ENCODE measurements at regions not wholly inside any gene's neighbourhood (a gene's known extent, or its start where the extent isn't known, plus 50 kb on each side); places are given as distances from the start of the nearest gene placed in this dataset.
A peak's percentile ranks its signal among the peaks of the same experiment; 100 is the strongest.
"Not testable (repeated sequence)": the region's sequence is repeated elsewhere in the genome, so short reads cannot be mapped to it uniquely, and the experiment has no call there.

GRCh38 chr4:75422998-75423397, 91.2 kb downstream of the RCHY1 start:
- no peak for DNase-seq

- DNase-seq: no peak
Observed at GRCh38 chr4:75412746-75413145, 101.5 kb downstream of the RCHY1 start.

GRCh38 chr4:75398501-75398900, 115.7 kb downstream of the RCHY1 start:
- DNase-seq: no peak

- DNase-seq: no peak
Observed at GRCh38 chr4:75391489-75392166, 122.6 kb downstream of the RCHY1 start.

- DNase-seq: not testable (repeated sequence)
Observed at GRCh38 chr4:75386426-75386825, 127.8 kb downstream of the RCHY1 start.

- DNase-seq: no peak
Observed at GRCh38 chr4:75385106-75385505, 129.1 kb downstream of the RCHY1 start.

GRCh38 chr4:75376543-75376942, 137.7 kb downstream of the RCHY1 start:
- no peak for DNase-seq

GRCh38 chr4:75371915-75372314, 142.3 kb downstream of the RCHY1 start:
- no peak for DNase-seq

- no peak for DNase-seq
Observed at GRCh38 chr4:75370576-75370975, 143.6 kb downstream of the RCHY1 start.

- DNase-seq: no peak
Observed at GRCh38 chr4:75345423-75345822, 168.8 kb downstream of the RCHY1 start.

GRCh38 chr4:75344915-75345314, 169.3 kb downstream of the RCHY1 start:
- DNase-seq: peak; percentile 54

- DNase-seq: no peak
Observed at GRCh38 chr4:75343333-75343732, 170.9 kb downstream of the RCHY1 start.

GRCh38 chr4:75340561-75340960, 173.6 kb downstream of the RCHY1 start:
- no peak for DNase-seq

GRCh38 chr4:75338352-75338880, 175.8 kb downstream of the RCHY1 start:
- no peak for DNase-seq

GRCh38 chr4:75327804-75328512, 186.2 kb downstream of the RCHY1 start:
- DNase-seq: no peak

GRCh38 chr4:75325318-75325979, 188.8 kb downstream of the RCHY1 start:
- DNase-seq: no peak

- DNase-seq: no peak
Observed at GRCh38 chr4:75321484-75321883, 192.7 kb downstream of the RCHY1 start.

- not testable (repeated sequence) for DNase-seq
Observed at GRCh38 chr4:75317641-75318040, 196.6 kb downstream of the RCHY1 start.

- no peak for DNase-seq
Observed at GRCh38 chr4:75308049-75308448, 206.2 kb downstream of the RCHY1 start.

GRCh38 chr4:75306506-75306905, 207.7 kb downstream of the RCHY1 start:
- DNase-seq: no peak

GRCh38 chr4:75302648-75303047, 211.6 kb downstream of the RCHY1 start:
- no peak for DNase-seq

- DNase-seq: no peak
Observed at GRCh38 chr4:75289914-75290582, 224.2 kb downstream of the RCHY1 start.
